SK-N-SH (cell line): ENCODE measurements at regions not wholly inside any gene's neighbourhood (a gene's known extent, or its start where the extent isn't known, plus 50 kb on each side); places are given as distances from the start of the nearest gene placed in this dataset.

Source experiments
- CTCF ChIA-PET: fragments of 300-600, 350-600 bp; formaldehyde crosslinking; extraction: SDS; loops from one replicate; lab custom pipeline; 2021; lab: Yijun Ruan, JAX
- POLR2A ChIA-PET: fragments of 350-600 bp; sonication (Branson Sonifier 250); formaldehyde crosslinking; extraction: SDS; loops from one replicate; lab custom pipeline; 2020; ENCODE audit warnings: antibody characterized with exemption, inconsistent platforms; lab: Yijun Ruan, JAX
- DNase-seq: peaks from one replicate; pipeline ENCODE4 v3.0.0; 2012
- H2AFZ ChIP-seq: fragments of 200-600 bp; sonication (generic); 2 replicates; pipeline ENCODE4 v1.8.1; 2016; ENCODE audit warnings: antibody characterized with exemption, mild to moderate bottlenecking, low read depth
- H3F3A ChIP-seq: fragments of 200-600 bp; sonication (generic); replicated peaks from 2 replicates; pipeline ENCODE3; 2016; ENCODE audit warnings: antibody characterized with exemption, mild to moderate bottlenecking; ENCODE audit not compliant: insufficient read depth
- H3K27ac ChIP-seq, 2 experiments: fragments of 200-500 bp in 1 of 2; fragments of 200-600 bp in 1 of 2; sonication (Bioruptor generic) in 1 of 2; sonication (generic), shearing (Covaris generic) in 1 of 2; 2 replicates each; pipeline versions ENCODE4 v1.5.1 to v1.6.1; 2014 to 2016; ENCODE audit warnings: low read depth in 2 of 2, inconsistent platforms in 1 of 2, low read length in 1 of 2, mild to moderate bottlenecking in 1 of 2, mixed read lengths in 1 of 2
- H3K27me3 ChIP-seq: fragments of 200-600 bp; sonication (generic), shearing (Covaris generic); 2 replicates; pipeline ENCODE4 v1.6.1; 2016; ENCODE audit warnings: mixed run types; ENCODE audit not compliant: insufficient read depth
- H3K36me3 ChIP-seq, 2 experiments: fragments of 200-500 bp in 1 of 2; fragments of 200-600 bp in 1 of 2; sonication (Bioruptor generic) in 1 of 2; sonication (generic) in 1 of 2; replicated peaks in 1 of 2; 2 replicates each; pipeline versions ENCODE3 to v1.5.1; 2014 to 2016; ENCODE audit warnings: low read length in 1 of 2, mild to moderate bottlenecking in 1 of 2; ENCODE audit not compliant: insufficient read depth in 2 of 2, control insufficient read depth in 1 of 2
- H3K4me1 ChIP-seq, 2 experiments: fragments of 200-500 bp in 1 of 2; fragments of 200-600 bp in 1 of 2; sonication (Bioruptor generic) in 1 of 2; sonication (generic), shearing (Covaris generic) in 1 of 2; 2 replicates each; pipeline versions ENCODE4 v1.5.1 to v1.6.1; 2014 to 2016; ENCODE audit warnings: low read depth in 1 of 2, low read length in 1 of 2, mixed run types in 1 of 2; ENCODE audit not compliant: insufficient read depth in 2 of 2, control insufficient read depth in 1 of 2
- H3K4me2 ChIP-seq: fragments of 200-600 bp; sonication (generic), shearing (Covaris generic); 2 replicates; pipeline ENCODE4 v1.6.1; 2017; ENCODE audit warnings: mixed run types
- H3K4me3 ChIP-seq, 2 experiments: fragments of 200-500 bp in 1 of 2; fragments of 200-600 bp in 1 of 2; sonication (Bioruptor generic) in 1 of 2; sonication (generic), shearing (Covaris generic) in 1 of 2; 2 replicates each; pipeline versions ENCODE4 v1.5.1 to v1.8.1; 2014 to 2016; ENCODE audit warnings: low read depth in 2 of 2, inconsistent platforms in 1 of 2, low read length in 1 of 2, mild to moderate bottlenecking in 1 of 2, mixed read lengths in 1 of 2, moderate library complexity in 1 of 2
- H3K79me2 ChIP-seq: fragments of 200-600 bp; sonication (generic); 2 replicates; pipeline ENCODE4 v1.8.1; 2017; ENCODE audit warnings: mild to moderate bottlenecking; ENCODE audit not compliant: insufficient read depth
- H3K9ac ChIP-seq: fragments of 200-600 bp; sonication (generic); 2 replicates; pipeline ENCODE4 v1.6.1; 2017; ENCODE audit warnings: mixed run types
- H3K9me2 ChIP-seq: fragments of 200-600 bp; sonication (generic); 2 replicates; pipeline ENCODE4 v1.6.1; 2017; ENCODE audit warnings: mixed run types
- H3K9me3 ChIP-seq: fragments of 200-600 bp; sonication (generic); 2 replicates; pipeline ENCODE4 v1.6.1; 2017; ENCODE audit warnings: mixed run types, mild to moderate bottlenecking, moderate library complexity
- H4K20me1 ChIP-seq: fragments of 200-600 bp; sonication (generic); 2 replicates; pipeline ENCODE4 v1.6.1; 2017; ENCODE audit warnings: mild to moderate bottlenecking, mixed run types; ENCODE audit not compliant: insufficient read depth
- CHD2 ChIP-seq: fragments of 150-350 bp; IDR thresholded peaks from 2 replicates; pipeline ENCODE4 v1.6.1; 2018; ENCODE audit warnings: low read length; ENCODE audit not compliant: partially characterized antibody
- ELF1 ChIP-seq: IDR thresholded peaks from 2 replicates; pipeline ENCODE4 v1.4.0; 2012
- FOSL2 ChIP-seq: IDR thresholded peaks from 2 replicates; pipeline ENCODE4 v1.4.0; 2012; ENCODE audit warnings: low read depth, mild to moderate bottlenecking, moderate library complexity, borderline replicate concordance
- FOXM1 ChIP-seq: IDR thresholded peaks from 2 replicates; pipeline ENCODE4 v1.4.0; 2012; ENCODE audit warnings: low read depth, mild to moderate bottlenecking
- JUND ChIP-seq: IDR thresholded peaks from 2 replicates; pipeline ENCODE4 v1.4.0; 2012
- NRF1 ChIP-seq: IDR thresholded peaks from 2 replicates; pipeline ENCODE4 v1.6.1; 2012; ENCODE audit warnings: low read depth, mild to moderate bottlenecking, low read length
- POLR2AphosphoS5 ChIP-seq: IDR thresholded peaks from 2 replicates; pipeline ENCODE4 v1.6.1; 2012; ENCODE audit warnings: low read depth, low read length
- RCOR1 ChIP-seq: fragments of 150-350 bp; IDR thresholded peaks from 2 replicates; pipeline ENCODE4 v1.6.1; 2017; ENCODE audit warnings: antibody characterized with exemption, low read length
- RFX5 ChIP-seq: IDR thresholded peaks from 2 replicates; pipeline ENCODE4 v1.6.1; 2012; ENCODE audit warnings: mild to moderate bottlenecking, improper control_type of control experiment, low read length
- RXRA ChIP-seq: IDR thresholded peaks from 2 replicates; pipeline ENCODE4 v1.4.0; 2012; ENCODE audit warnings: low read depth, mild to moderate bottlenecking, borderline replicate concordance
- SIN3A ChIP-seq: IDR thresholded peaks from 2 replicates; pipeline ENCODE4 v1.6.1; 2012; ENCODE audit warnings: low read depth, mild to moderate bottlenecking, low read length, moderate library complexity, borderline replicate concordance
- TAF1 ChIP-seq: IDR thresholded peaks from 2 replicates; pipeline ENCODE4 v1.6.1; 2012; ENCODE audit warnings: low read depth, mild to moderate bottlenecking, low read length, moderate library complexity, borderline replicate concordance
- TEAD4 ChIP-seq: IDR thresholded peaks from 2 replicates; pipeline ENCODE4 v1.4.0; 2012; ENCODE audit warnings: mild to moderate bottlenecking, borderline replicate concordance; ENCODE audit not compliant: insufficient read depth
- YY1 ChIP-seq: IDR thresholded peaks from 2 replicates; pipeline ENCODE4 v1.4.0; 2012; ENCODE audit warnings: low read depth, mild to moderate bottlenecking
- WGBS: methylation state at CpG from one replicate; pipeline ENCODE4 v1.1.6; 2017; ENCODE audit warnings: low lambda C conversion rate; 5-methylcytosine and 5-hydroxymethylcytosine counted together
- TF ChIP-seq, protein P1 (sequence below): IDR thresholded peaks from 2 replicates; pipeline ENCODE4 v1.4.0; 2012; ENCODE audit warnings: low read depth
- TF ChIP-seq, protein P2 (sequence below): IDR thresholded peaks from 2 replicates; pipeline ENCODE4; 2012
- TF ChIP-seq, protein P3 (sequence below): IDR thresholded peaks from 2 replicates; pipeline ENCODE4 v1.4.0; 2012; ENCODE audit warnings: low read depth, borderline replicate concordance
- TF ChIP-seq, protein P4 (sequence below): fragments of 150-350 bp; IDR thresholded peaks from 2 replicates; pipeline ENCODE4 v1.6.1; 2017; ENCODE audit warnings: antibody characterized with exemption, low read length, low read depth, borderline replicate concordance

DNA sequence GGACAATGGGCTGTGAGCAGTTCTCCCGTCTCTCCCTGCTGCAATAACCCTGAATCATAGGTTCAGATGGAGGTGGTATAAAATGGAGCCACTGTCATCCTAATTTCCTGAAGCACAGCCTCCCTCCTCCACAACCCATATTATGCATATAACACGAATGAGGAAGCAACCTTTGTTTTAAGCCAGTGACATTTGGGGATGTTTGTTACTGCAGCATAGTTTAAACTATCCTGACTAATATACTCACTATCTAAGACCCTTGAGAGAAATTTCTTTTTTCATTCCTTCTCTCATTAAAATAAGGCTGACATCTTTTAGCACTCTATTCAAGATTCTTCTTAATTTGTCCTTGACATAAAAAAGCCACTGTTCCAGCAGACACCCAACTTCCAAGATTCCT, 413.4 kb downstream of the SOX9 start:
- Histone ChIP-seq H4K20me1 (no peaks in the 10 kb centered on the region; the same call in 1 of the 2 replicates), H3F3A (no peaks in the 10 kb centered on the region), H3K4me1 (0 out of 4 replicates have a peak, but pooled peaks cover 0 to 6% of the 10 kb centered on the region in 2 experiments), H3K36me3 (no peaks in the 10 kb centered on the region), H3K79me2 (peaks cover 17% of the 10 kb centered on the region), H3K9me3 (no peaks in the 10 kb centered on the region), H3K4me2 (no peak overlapping the region), H3K27me3 (no peaks in the 10 kb centered on the region), H3K27ac (no peak overlapping the region), H2AFZ (no peak overlapping the region), H3K4me3 (no peak overlapping the region), H3K9me2 (no peaks in the 10 kb centered on the region), H3K9ac (no peak overlapping the region)
- DNase-seq: no peak
- CTCF ChIA-PET: no interaction called here
- POLR2A ChIA-PET: no interaction called here
- TF ChIP-seq RCOR1: no peak
- no peak for TF ChIP-seq FOXM1
- no peak for TF ChIP-seq ELF1
- TF ChIP-seq, protein P1, sequence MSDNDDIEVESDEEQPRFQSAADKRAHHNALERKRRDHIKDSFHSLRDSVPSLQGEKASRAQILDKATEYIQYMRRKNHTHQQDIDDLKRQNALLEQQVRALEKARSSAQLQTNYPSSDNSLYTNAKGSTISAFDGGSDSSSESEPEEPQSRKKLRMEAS: no peak
- TF ChIP-seq TAF1: no peak
- TF ChIP-seq POLR2AphosphoS5: no peak
- no peak for TF ChIP-seq TEAD4
- no peak for TF ChIP-seq YY1
- TF ChIP-seq FOSL2: no peak
- WGBS: 78% methylated on average over 2 of the region's 2 CpGs

DNA sequence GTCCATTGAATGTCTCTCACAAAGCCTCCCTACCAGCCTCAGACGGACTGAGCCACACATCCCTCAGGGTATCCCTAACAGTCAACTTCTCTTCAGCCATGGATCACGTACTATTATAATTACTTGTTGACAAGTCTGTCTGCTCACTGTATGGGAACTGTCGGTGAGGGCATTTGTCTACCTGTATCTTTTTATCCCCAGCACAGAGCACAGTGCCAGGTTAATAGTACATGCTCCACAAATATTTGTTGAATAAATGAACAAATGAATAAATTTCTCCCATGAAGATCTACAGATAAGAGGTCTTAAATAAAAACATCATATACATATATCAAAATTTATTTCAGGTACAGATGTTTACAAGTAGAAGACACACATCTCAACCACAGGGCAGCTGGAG, 414.0 kb downstream of the SOX9 start:
- no peak overlapping the region for H3K27ac ChIP-seq
- no peaks in the 10 kb centered on the region for H3K9me3 ChIP-seq
- H3K4me3 ChIP-seq: no peak overlapping the region
- no peaks in the 10 kb centered on the region for H3K27me3 ChIP-seq
- H3K9me2 ChIP-seq: no peaks in the 10 kb centered on the region
- 91% methylated on average over 3 of the region's 3 CpGs for WGBS
- H3K4me2 ChIP-seq: no peak overlapping the region
- H3K79me2 ChIP-seq: peaks cover 16% of the 10 kb centered on the region
- TF ChIP-seq, protein P2, sequence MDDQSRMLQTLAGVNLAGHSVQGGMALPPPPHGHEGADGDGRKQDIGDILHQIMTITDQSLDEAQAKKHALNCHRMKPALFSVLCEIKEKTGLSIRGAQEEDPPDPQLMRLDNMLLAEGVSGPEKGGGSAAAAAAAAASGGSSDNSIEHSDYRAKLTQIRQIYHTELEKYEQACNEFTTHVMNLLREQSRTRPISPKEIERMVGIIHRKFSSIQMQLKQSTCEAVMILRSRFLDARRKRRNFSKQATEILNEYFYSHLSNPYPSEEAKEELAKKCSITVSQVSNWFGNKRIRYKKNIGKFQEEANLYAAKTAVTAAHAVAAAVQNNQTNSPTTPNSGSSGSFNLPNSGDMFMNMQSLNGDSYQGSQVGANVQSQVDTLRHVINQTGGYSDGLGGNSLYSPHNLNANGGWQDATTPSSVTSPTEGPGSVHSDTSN: no peak
- TF ChIP-seq YY1: no peak
- TF ChIP-seq, protein P1: no peak
- TF ChIP-seq JUND: no peak
- no peak for TF ChIP-seq SIN3A
- no peak for TF ChIP-seq RFX5
- TF ChIP-seq, protein P3, sequence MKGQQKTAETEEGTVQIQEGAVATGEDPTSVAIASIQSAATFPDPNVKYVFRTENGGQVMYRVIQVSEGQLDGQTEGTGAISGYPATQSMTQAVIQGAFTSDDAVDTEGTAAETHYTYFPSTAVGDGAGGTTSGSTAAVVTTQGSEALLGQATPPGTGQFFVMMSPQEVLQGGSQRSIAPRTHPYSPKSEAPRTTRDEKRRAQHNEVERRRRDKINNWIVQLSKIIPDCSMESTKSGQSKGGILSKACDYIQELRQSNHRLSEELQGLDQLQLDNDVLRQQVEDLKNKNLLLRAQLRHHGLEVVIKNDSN: no peak
- no peak for TF ChIP-seq ELF1
- TF ChIP-seq, protein P4, sequence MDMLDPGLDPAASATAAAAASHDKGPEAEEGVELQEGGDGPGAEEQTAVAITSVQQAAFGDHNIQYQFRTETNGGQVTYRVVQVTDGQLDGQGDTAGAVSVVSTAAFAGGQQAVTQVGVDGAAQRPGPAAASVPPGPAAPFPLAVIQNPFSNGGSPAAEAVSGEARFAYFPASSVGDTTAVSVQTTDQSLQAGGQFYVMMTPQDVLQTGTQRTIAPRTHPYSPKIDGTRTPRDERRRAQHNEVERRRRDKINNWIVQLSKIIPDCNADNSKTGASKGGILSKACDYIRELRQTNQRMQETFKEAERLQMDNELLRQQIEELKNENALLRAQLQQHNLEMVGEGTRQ: no peak
- TF ChIP-seq CHD2: no peak
- TF ChIP-seq RXRA: no peak
- TF ChIP-seq TEAD4: no peak
- no peak for TF ChIP-seq NRF1
- no peak overlapping the region for H2AFZ ChIP-seq
- peaks cover 1% of the 10 kb centered on the region for H3F3A ChIP-seq
- no peak overlapping the region for H3K9ac ChIP-seq
- no peak for DNase-seq
- ChIA-PET CTCF (interaction anchor here (1.0 to 1.1 kb wide), 2 partner anchors 413 to 1061 kb away, joined by 3 to 4 read pairs; no protein-coding TSS in a partner anchor), POLR2A (no interaction called here)
- H4K20me1 ChIP-seq: no peaks in the 10 kb centered on the region
- H3K36me3 ChIP-seq: no peaks in the 10 kb centered on the region
- H3K4me1 ChIP-seq: peaks cover under 1 to 11% of the 10 kb centered on the region in 2 experiments
